GM21825 (cell line): ENCODE measurements at regions not wholly inside any gene's neighbourhood (a gene's known extent, or its start where the extent isn't known, plus 50 kb on each side); places are given as distances from the start of the nearest gene placed in this dataset.
"Not testable (repeated sequence)": the region's sequence is repeated elsewhere in the genome, so short reads cannot be mapped to it uniquely, and the experiment has no call there.

Experiments
- ATAC-seq: cut with Tn5 transposase; IDR thresholded peaks from one replicate; pipeline ENCODE4 v1.9.1; 2021; ENCODE audit warnings: mild to moderate bottlenecking, moderate library complexity; ENCODE audit not compliant: unreplicated experiment

GRCh38 chr19:41495589-41495988, 52.6 kb downstream of the ERICH4 start:
- ATAC-seq = no peak

DNA sequence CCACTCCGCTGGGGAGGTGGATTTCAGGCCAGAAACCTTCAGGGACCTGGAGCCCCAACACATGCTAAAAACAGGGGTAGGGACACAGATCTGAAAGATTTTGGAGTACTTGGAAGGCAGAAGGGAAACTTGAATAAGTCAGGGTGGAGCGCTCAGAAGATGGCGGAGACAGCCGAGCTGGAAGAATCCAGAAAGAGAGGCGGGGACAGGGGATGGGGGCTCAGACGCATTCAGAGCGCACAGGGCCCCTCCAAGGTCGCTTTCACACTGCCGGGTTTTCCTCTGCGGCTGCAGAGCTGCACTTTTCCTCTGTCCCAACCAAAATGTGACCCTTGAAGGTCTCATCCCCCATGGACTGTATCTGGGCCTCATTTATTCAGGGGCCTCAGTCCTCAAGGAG, 56.9 kb downstream of the ERICH4 start:
- ATAC-seq = no peak

- no peak for ATAC-seq
Measured at GRCh38 chr19:41500443-41500842, 57.5 kb downstream of the ERICH4 start.

GRCh38 chr19:41501854-41502253, 58.9 kb downstream of the ERICH4 start:
- no peak for ATAC-seq

GRCh38 chr19:41505105-41505504, 62.1 kb downstream of the ERICH4 start:
- no peak for ATAC-seq

DNA sequence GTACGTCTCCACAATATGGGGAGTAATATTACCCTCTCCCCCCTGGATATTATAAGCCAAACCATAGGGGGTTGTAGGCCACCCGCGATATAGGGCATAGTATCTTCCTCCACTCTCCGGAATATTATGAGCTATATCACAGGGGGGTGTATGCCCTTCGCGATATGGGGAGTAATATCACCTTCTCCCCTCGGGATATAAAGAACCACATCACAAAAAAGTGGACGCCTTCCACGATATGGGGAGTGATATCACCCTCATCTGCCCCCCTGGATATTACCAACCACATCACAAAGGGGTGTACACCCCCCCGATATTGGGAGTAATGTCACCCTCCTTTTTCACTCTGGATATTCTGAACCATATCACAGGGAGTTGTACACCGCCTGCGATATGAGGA, 65.5 kb upstream of the CEACAM21 start:
- ATAC-seq = no peak

- ATAC-seq = no peak
Measured at GRCh38 chr19:41511628-41512027, 64.3 kb upstream of the CEACAM21 start.

DNA sequence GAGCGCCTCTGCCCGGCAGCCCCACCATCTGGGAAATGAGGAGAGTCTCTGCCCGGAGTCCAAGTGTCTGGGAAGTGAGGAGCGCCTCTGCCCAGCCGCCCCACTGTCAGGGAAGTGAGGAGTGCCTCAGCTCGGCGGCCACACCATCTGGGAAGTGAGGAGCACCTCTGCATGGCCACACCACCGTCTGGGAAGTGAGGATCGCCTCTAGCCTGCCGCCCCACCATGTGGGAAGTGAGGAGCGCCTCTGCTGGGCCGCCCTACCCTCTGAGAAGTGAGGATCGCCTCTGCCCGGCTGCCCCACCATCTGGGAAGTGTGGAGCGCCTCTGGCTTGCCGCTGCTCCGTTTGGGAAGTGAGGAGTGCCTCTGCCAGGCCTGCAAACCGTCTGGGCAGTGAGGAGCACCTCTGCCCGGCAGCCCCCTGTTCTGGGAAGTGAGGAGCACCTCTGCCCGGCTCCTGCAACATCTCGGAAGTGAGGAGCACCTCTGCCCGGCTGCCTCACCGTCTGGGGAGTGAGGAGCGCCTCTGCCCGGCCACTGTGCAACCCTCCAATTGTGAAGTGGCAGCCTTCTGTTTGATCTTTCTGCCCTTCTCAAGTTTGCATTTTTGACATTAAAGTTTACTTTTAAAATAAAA, 60.8 kb upstream of the CEACAM21 start:
- no peak for ATAC-seq

DNA sequence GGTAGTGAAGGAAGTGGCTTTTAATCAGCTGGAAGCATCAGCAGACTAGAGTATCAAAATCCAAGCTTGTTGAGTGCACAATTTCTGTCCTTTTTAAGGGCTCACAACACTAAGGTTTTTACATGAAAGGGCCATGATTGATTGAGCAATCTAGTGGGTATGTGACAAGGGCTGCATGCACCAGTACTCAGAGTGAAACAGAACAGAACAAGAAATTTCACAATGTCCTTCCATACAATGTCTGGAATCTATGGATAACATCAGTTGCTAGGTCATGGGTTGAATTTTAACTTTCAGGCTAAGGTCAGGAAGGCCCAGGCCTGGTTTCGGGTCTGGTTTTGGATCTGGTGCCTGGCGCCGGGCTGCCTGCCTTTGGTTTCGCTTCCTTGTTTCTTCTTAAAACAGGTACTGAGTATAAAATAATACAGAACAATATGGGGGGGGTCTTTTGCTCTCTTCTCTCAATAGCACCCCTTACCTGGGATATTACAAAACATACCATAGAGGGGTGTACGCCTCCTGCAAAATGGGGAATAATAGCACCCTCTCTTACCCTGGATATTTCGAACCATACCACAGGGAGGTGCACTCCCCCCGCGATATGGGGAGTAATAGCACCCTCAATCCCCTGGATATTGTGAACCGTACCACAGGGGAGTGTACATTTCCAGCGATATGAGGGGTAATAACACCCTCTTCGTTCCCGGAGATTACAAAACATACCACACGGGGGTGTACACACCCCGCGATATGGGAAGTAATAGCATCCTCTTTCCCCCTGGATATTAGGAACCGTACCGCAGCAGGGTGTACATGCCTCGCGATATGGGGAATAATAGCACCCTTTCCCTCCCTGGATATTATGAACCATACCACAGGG, 59.4 kb upstream of the CEACAM21 start:
- ATAC-seq = not testable (repeated sequence)

- ATAC-seq = no peak
Measured at GRCh38 chr19:41518141-41518540, 57.8 kb upstream of the CEACAM21 start.

DNA sequence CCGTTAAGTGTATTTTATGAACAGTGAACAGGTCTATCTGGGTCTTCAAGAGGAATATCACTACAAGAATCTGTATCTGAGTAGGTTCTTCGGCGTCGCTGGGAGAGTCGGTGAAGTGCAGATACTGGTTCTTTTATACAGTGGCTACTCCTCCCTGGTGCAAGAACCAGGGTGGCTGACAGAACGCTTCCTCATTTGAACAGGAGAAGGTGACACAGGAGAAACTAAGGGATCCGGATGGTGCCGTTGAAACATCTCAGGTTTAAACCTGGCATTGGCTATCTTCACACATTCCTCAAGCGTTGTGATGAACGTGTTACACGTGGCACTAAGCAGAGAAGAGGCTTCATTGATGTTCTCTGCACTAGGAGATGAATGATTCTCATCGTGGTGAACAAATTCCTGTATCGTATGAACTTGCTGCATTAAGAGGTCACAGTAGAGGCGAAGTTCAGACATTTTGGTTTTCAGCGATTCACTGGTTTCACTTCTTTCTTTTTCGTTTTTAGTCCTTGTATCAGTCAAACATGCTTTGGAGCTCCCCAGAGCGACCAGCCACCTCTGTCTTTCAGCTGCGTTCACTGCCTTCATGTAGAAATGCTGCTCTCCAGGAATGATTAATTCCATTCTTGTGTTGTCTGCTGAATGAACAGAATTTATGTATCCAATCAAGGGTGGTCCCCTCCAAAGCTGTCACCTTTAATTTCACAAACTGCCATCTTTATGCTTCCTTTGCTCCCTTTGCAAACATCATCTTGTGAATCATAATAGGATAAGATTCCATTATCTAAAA, 54.6 kb upstream of the CEACAM21 start:
- ATAC-seq = not testable (repeated sequence)

DNA sequence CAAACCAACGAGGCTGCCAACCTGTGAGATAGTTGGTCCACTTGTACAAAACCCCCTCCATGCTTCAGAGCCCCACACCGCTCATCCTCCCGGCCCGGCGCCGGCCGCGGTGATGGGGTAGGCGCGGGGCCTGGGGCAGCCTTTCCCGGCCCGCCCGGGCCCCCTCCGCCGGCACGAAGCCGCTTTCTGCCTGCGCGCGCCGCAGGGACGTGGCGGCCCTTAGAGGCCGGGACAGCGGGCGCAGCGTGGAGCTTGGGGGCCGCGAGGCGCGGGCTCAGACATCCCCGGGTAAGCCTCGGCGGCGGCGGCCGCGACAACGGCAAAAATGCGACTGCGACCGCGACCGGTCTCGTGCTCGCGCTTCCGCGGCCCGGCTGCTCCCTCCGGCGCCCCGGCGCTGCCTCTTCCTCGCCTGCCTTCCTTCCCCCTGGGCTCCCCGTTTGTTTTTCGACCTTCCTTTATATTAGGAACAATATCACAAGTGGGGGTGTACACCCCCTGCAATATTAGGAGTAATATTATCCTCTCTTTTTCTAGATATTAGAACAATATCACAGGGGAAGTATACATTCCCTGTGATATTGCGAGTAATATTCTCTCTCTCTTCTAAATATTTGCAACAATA, 53.9 kb upstream of the CEACAM21 start:
- ATAC-seq = peak; percentile 46

- no peak for ATAC-seq
Measured at GRCh38 chr19:41525989-41526388, 50.0 kb upstream of the CEACAM21 start.
